Activated CD4-positive, alpha-beta memory T cell treated with anti-CD3 and anti-CD28 coated beads for 36 hours (primary cell): ENCODE measurements at regions not wholly inside any gene's neighbourhood (a gene's known extent, or its start where the extent isn't known, plus 50 kb on each side); places are given as distances from the start of the nearest gene placed in this dataset.

Source experiments
- CTCF ChIA-PET: fragments of 350-600 bp; sonication (Branson Sonifier 250); formaldehyde crosslinking; loops from one replicate; lab custom pipeline; 2021; ENCODE audit warnings: antibody characterized with exemption, inconsistent platforms; lab: Charles Lee
- POLR2A ChIA-PET: fragments of 350-600 bp; sonication (Branson Sonifier 250); formaldehyde crosslinking; loops from one replicate; lab custom pipeline; 2021; ENCODE audit warnings: antibody characterized with exemption; lab: Charles Lee
- DNase-seq: peaks from one replicate; pipeline ENCODE4 v3.0.0-alpha.2; 2020
- H3K27ac Mint-ChIP-seq: one replicate; pipeline ENCODE4 v1.8.0; 2021; ENCODE audit warnings: mixed read lengths
- H3K27me3 Mint-ChIP-seq: one replicate; pipeline ENCODE4 v1.8.0; 2021; ENCODE audit warnings: mixed read lengths
- H3K36me3 Mint-ChIP-seq: one replicate; pipeline ENCODE4 v1.8.0; 2021; ENCODE audit warnings: mixed read lengths
- H3K4me1 Mint-ChIP-seq: one replicate; pipeline ENCODE4 v1.8.0; 2021; ENCODE audit warnings: low read depth, mixed read lengths
- H3K4me3 Mint-ChIP-seq: one replicate; pipeline ENCODE4 v1.8.0; 2021; ENCODE audit warnings: mild to moderate bottlenecking, mixed read lengths
- H3K9me3 Mint-ChIP-seq: one replicate; pipeline ENCODE4 v1.8.0; 2021; ENCODE audit warnings: mixed read lengths
- intact Hi-C: fragments of 100-400 bp; cut with micrococcal nuclease; formaldehyde crosslinking; loops from one replicate; pipeline ENCODE4 v1.15.1; 2023

DNA sequence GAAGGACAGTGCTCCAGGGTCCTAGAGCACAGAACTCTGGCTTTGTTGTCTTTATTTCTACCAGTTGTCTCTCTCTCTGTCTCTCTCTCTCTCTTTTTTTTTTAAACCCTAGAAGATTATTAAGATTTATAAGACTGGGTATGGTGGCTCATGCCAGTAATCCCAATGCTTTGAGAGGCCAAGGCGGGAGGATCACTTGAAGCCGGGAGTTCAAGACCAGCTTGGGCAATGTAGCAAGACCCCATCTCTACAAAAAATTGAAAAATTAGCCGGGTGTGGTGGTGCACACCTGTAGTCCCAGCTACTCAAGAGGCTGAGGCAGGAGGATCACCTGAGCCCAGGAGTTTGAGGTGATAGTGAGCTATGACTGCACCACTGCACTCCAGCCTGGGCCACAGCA, 65.0 kb upstream of the ABL1 start:
- ChIA-PET CTCF (interaction anchor here (11.0 kb wide), 1 partner anchor 96 kb away, joined by 139 read pairs; no protein-coding TSS in a partner anchor), POLR2A (no interaction called here)
- Mint-ChIP-seq H3K9me3 (peaks cover 2% of the 10 kb centered on the region), H3K27me3 (no peaks in the 10 kb centered on the region), H3K36me3 (no peaks in the 10 kb centered on the region), H3K4me3 (no peak overlapping the region), H3K4me1 (peaks cover 26% of the 10 kb centered on the region), H3K27ac (no peak overlapping the region)
- DNase-seq, result no peak
- intact Hi-C loops, result no loop called here

DNA sequence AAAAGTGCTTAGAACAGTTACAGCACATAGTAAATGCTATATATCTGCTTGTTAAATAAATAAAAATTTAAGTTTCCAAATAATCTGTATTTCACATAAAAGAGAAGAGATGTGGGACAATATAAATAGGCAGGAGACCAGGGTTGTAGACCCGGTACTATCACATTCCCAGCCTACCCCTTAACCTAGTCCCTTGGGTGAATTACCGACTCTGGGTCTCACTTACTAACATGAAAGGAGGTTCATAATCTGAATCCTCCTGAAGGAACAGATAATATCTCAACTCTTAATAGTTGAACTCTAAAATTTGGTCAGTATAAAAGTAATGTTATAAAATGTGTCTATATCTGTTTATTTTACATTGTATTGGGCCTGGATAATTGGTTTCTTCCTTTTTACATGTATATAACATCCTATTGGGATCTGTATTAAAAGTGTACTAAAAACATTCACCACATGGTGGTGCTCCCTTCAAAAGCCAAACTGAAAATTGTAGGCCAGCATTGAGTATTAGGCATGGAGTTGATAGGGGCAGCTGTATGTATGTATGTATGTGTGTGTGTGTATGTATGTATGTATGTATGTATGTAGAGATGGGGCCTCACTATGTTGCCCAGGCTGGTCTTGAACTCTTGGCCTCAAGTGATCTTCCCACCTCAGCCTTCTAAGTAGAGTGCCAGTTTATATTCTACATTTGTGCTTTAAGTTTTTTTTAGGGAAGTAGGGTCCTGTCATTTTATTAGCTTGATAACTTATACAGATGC, 64.2 kb upstream of the ABL1 start:
- no peak for DNase-seq
- no peak overlapping the region for H3K4me3 Mint-ChIP-seq
- H3K4me1 Mint-ChIP-seq, result peaks cover 19% of the 10 kb centered on the region
- peaks cover 8% of the 10 kb centered on the region for H3K9me3 Mint-ChIP-seq
- POLR2A ChIA-PET, result no interaction called here
- peaks cover 4% of the 10 kb centered on the region for H3K36me3 Mint-ChIP-seq
- intact Hi-C loops, result loop anchor here (1.0 kb wide), 1 partner anchor 92 kb away; no protein-coding TSS in a partner anchor
- CTCF ChIA-PET, result interaction anchor here (0.6 to 11.0 kb wide), 12 partner anchors 22 to 276 kb away, joined by 3 to 139 read pairs (median 4); no protein-coding TSS in a partner anchor
- no peak overlapping the region for H3K27ac Mint-ChIP-seq
- H3K27me3 Mint-ChIP-seq, result no peaks in the 10 kb centered on the region

DNA sequence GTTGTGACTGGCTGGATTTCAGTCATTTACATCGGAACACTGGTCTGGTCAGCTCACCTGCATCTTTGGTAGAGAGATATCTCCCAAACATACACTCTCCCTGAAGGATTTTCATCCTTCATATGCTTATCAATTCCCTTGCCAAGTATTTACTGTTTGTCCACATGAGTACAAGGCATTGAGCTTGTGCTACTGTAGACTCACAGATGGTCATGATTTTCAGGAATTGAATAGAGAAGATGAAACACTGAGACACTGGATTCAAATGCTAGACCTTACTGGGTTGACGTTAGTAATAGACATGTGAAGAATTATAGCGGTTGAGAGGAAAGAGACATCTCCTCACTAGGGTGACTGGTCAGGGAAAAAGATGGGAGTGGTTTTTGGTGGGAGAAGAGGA, 62.9 kb upstream of the ABL1 start:
- H3K9me3 Mint-ChIP-seq, result peaks cover 9% of the 10 kb centered on the region
- no peaks in the 10 kb centered on the region for H3K27me3 Mint-ChIP-seq
- H3K4me1 Mint-ChIP-seq, result peaks cover 7% of the 10 kb centered on the region
- no peak for DNase-seq
- ChIA-PET CTCF (interaction anchor here (0.8 to 11.0 kb wide), 6 partner anchors 25 to 275 kb away, joined by 3 to 139 read pairs (median 4); no protein-coding TSS in a partner anchor), POLR2A (no interaction called here)
- peaks cover 4% of the 10 kb centered on the region for H3K36me3 Mint-ChIP-seq
- H3K27ac Mint-ChIP-seq, result no peak overlapping the region
- no peak overlapping the region for H3K4me3 Mint-ChIP-seq
- intact Hi-C loops, result no loop called here

DNA sequence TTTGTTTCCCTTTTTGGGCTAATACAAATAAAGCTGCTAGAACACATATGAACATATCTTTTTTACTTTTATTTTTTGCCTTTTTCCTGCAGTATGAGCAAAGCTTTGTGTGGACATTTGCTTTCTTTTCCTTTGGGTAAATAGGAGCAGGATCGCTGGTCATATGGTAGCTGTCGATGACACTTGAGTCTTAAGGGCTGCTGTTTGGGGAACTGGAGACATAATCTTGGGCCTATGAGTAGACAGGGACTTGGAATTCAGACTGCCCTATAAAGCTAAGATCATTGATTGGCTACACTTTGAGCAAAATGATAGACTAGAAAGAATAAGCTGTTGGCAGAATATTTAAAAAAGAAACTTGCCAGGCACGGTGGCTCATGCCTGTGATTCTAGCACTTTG, 60.9 kb upstream of the ABL1 start:
- H3K27ac Mint-ChIP-seq, result no peak overlapping the region
- no peak overlapping the region for H3K4me3 Mint-ChIP-seq
- H3K9me3 Mint-ChIP-seq, result peaks cover 9% of the 10 kb centered on the region
- H3K27me3 Mint-ChIP-seq, result no peaks in the 10 kb centered on the region
- no peak for DNase-seq
- POLR2A ChIA-PET, result no interaction called here
- H3K4me1 Mint-ChIP-seq, result peaks cover 11% of the 10 kb centered on the region
- H3K36me3 Mint-ChIP-seq, result peaks cover 8% of the 10 kb centered on the region
- CTCF ChIA-PET, result interaction anchor here (0.6 to 11.0 kb wide), 2 partner anchors 92 to 280 kb away, joined by 4 to 139 read pairs; no protein-coding TSS in a partner anchor
- intact Hi-C loops, result no loop called here

DNA sequence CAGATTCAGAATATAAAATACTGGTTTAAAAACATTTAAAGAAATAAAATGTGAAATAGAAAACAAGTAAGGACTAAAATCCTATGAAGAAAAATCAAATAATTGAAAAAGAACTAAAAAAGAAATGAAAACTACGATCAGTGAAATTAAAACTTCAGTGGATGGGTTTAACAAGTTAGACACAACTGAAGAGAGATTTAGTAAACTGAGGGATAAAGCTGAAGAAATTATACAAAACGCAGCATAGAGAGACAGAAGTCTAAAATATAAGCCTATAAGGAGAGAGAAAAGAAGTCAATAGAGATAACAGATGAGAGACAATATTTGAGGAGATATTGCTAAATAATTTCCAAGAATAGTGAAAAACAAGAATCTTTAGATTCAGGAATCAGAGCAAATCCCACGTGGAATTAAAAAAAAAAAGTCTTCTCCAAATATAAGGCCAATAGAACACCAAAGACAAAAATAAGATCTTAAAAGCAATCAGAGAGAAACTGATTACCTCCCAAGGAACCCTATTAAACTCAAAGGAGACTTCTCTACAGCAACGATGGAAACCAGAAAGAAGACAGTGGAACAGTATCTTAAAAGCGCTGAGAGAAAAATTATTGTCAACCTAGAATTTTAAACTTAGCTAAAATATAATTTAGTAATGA, 59.6 kb upstream of the ABL1 start:
- no peak overlapping the region for H3K27ac Mint-ChIP-seq
- peaks cover 8% of the 10 kb centered on the region for H3K36me3 Mint-ChIP-seq
- peaks cover 11% of the 10 kb centered on the region for H3K4me1 Mint-ChIP-seq
- intact Hi-C loops, result no loop called here
- no peaks in the 10 kb centered on the region for H3K27me3 Mint-ChIP-seq
- CTCF ChIA-PET, result interaction anchor here (11.0 kb wide), 1 partner anchor 90 kb away, joined by 139 read pairs; no protein-coding TSS in a partner anchor
- no peak overlapping the region for H3K4me3 Mint-ChIP-seq
- POLR2A ChIA-PET, result no interaction called here
- DNase-seq, result no peak
- peaks cover 9% of the 10 kb centered on the region for H3K9me3 Mint-ChIP-seq

DNA sequence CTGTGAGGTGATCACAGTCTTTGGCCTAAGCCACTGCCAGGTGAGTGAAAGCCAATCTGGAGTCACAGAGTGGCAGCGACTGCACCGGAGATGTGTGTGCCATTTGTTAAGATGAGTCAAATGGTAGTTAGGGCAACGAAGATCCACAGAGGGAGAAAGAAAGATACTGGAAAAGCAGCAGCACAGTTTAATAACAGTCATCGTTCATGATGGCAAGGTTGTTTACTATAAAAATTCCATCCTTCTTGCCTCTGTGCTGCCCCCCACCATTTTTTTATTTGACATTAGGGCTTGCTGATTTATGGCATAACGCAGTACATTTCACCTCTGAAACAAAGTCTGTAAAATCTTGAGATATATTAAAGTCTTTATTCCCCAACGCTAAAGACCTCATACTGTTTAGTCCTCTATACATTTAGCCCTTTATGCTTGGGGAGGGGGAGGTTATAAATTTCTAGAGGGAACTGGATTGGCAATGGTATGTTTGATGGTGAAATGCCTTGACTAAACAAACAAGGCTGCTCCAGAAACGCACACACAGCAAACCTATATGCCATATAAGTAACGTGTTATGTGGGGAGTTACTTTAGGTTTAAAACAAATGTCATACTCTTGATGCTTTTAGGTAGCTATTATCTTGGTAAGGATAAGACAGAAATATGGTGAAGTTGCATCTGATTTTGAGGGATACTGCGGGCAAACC, 55.8 kb upstream of the ABL1 start:
- H3K4me3 Mint-ChIP-seq, result no peak overlapping the region
- intact Hi-C loops, result no loop called here
- no peak overlapping the region for H3K27ac Mint-ChIP-seq
- ChIA-PET CTCF (no interaction called here), POLR2A (no interaction called here)
- H3K27me3 Mint-ChIP-seq, result no peaks in the 10 kb centered on the region
- H3K36me3 Mint-ChIP-seq, result peaks cover 8% of the 10 kb centered on the region
- no peak for DNase-seq
- peaks cover 9% of the 10 kb centered on the region for H3K9me3 Mint-ChIP-seq
- H3K4me1 Mint-ChIP-seq, result peaks cover 11% of the 10 kb centered on the region

DNA sequence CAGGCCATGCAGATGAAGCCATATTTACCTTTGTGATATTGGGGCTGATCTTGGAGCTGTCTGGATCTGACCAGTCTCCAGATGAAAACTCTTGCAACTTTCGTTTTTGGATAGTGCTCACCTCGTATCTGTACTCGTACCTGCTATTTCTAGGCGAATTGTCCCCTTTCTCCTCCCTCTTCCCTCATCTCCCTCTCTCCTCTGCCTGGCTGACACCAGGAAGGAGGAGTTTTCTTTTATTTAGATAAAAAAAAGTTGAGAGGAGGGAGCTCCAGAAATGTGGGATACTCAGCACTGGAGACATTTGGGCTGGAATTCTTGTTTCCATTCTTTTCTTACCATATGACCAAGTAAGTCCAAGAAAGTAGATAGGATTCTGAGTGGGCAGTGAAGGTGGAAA, 54.6 kb upstream of the ABL1 start:
- intact Hi-C loops, result no loop called here
- Mint-ChIP-seq H3K4me1 (peaks cover 7% of the 10 kb centered on the region), H3K36me3 (peaks cover 6% of the 10 kb centered on the region), H3K27ac (no peak overlapping the region), H3K27me3 (no peaks in the 10 kb centered on the region), H3K4me3 (no peak overlapping the region), H3K9me3 (peaks cover 5% of the 10 kb centered on the region)
- POLR2A ChIA-PET, result no interaction called here
- DNase-seq, result no peak
- CTCF ChIA-PET, result no interaction called here

DNA sequence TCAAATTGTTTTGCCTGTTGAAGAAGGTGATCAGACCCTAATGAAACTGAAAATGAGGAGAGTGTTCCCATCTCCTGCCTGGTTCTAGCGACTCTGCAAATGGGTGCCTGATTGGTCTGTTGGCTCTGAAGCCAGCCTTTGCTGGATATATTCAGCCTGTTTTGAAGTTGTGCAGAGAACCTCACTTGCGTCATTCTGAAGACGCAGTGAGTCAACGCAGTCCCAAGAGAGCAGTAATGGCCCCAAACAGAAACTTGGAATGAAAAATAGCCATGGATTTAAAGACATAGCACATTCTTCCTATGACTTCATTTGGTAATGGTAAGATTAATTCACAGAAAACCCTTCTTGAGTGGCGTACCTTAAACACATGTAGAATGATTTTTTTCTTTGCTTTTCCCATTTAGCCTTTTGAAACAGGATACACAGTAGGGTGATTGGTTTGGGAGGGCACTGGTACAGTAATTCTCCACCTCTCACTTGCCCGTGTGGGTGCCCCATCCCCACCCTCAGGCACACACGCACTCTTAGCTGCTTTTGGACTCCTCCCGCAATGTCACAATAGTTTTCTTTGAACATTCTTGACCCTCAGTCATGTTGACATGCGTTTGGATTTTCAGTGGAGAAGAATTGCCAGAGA, 54.1 kb upstream of the ABL1 start:
- DNase-seq, result no peak
- Mint-ChIP-seq H3K27ac (no peak overlapping the region), H3K36me3 (peaks cover 3% of the 10 kb centered on the region), H3K9me3 (no peaks in the 10 kb centered on the region), H3K4me1 (peaks cover 5% of the 10 kb centered on the region), H3K27me3 (no peaks in the 10 kb centered on the region), H3K4me3 (no peak overlapping the region)
- ChIA-PET CTCF (no interaction called here), POLR2A (interaction anchor here (0.6 kb wide), 1 partner anchor 43 kb away, joined by 5 read pairs; no protein-coding TSS in a partner anchor)
- intact Hi-C loops, result no loop called here

DNA sequence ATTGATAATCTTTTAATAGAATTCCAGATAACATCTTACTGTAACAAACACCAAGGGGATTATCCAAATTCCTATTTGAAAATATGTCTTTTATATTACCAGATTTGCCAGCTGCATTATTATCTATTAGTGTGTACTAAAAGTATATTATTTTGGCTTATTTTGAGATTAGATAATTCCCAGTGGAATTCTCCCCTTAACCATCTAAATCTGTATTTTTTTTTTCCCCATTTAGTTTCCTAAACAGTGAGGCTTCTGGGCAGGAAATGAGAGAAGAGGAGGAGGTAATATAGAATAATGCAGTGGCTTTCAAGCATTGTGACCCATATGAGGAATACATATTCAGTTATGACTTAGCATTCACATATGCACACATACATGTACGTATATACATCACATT, 53.5 kb upstream of the ABL1 start:
- Mint-ChIP-seq H3K4me1 (peaks cover 5% of the 10 kb centered on the region), H3K27me3 (no peaks in the 10 kb centered on the region), H3K27ac (no peak overlapping the region), H3K4me3 (no peak overlapping the region), H3K9me3 (no peaks in the 10 kb centered on the region), H3K36me3 (peaks cover 3% of the 10 kb centered on the region)
- ChIA-PET POLR2A (interaction anchor here (0.6 kb wide), 1 partner anchor 42 kb away, joined by 5 read pairs; no protein-coding TSS in a partner anchor), CTCF (no interaction called here)
- intact Hi-C loops, result no loop called here
- no peak for DNase-seq

DNA sequence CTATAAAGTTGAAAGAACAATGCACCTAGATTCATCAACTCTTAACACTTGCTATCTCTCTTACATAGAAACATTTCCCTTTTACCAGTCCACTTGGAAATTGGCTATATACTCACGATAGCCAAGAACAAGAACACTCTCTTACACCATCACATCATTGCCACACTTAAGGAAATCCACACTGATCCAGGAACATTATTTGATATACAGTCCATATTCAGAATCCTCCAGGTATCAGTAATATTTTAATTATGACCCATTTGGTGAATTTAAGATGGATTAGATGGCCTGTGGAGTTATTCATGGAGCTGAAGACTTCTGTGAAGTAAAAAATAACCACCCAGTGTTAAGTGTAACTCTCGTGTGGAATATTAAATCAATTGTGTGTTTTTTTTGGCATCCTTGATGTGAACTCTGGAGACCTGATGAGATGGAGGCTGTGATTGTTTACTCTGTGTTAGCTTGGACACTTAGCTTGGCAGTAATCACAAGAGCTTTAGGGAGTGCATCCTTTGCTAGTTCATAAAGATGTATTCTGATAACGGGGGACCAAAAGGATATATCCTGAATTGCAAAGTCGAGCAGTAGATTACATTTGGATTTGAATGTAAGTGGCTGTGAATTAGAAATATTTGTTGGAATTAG, 52.0 kb upstream of the ABL1 start:
- no peak overlapping the region for H3K27ac Mint-ChIP-seq
- DNase-seq, result no peak
- ChIA-PET CTCF (interaction anchor here (0.8 kb wide), 1 partner anchor 14 kb away, joined by 3 read pairs; no protein-coding TSS in a partner anchor), POLR2A (interaction anchor here (0.6 to 1.1 kb wide), 2 partner anchors 19 to 83 kb away, joined by 3 read pairs; no protein-coding TSS in a partner anchor)
- H3K4me3 Mint-ChIP-seq, result no peak overlapping the region
- H3K9me3 Mint-ChIP-seq, result no peaks in the 10 kb centered on the region
- no peaks in the 10 kb centered on the region for H3K27me3 Mint-ChIP-seq
- peaks cover 7% of the 10 kb centered on the region for H3K36me3 Mint-ChIP-seq
- intact Hi-C loops, result no loop called here
- peaks cover 5% of the 10 kb centered on the region for H3K4me1 Mint-ChIP-seq

DNA sequence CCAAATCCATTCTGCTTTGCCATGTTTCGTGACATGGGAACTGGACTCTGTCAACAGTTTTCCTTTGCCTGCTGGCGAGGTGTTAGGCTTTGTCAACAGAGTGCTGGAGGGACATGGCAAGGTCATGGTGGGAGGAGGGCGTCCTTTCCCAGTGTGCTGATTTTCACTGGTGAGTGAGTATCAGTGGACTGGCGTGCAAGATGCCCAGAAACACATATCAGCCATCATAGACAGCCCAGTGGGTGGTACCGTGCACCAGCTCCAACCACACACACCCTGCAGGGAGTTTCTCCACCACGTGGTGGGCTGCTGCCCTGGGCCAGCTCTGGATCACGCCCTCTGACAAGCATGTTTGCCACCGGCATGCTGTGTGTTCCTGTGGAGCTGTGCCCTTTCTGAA, 50.0 kb upstream of the ABL1 start:
- CTCF ChIA-PET, result no interaction called here
- H3K9me3 Mint-ChIP-seq, result peaks cover 17% of the 10 kb centered on the region
- no peak overlapping the region for H3K27ac Mint-ChIP-seq
- H3K27me3 Mint-ChIP-seq, result no peaks in the 10 kb centered on the region
- H3K4me1 Mint-ChIP-seq, result no peaks in the 10 kb centered on the region
- H3K36me3 Mint-ChIP-seq, result peaks cover 16% of the 10 kb centered on the region
- DNase-seq, result no peak
- no peak overlapping the region for H3K4me3 Mint-ChIP-seq
- intact Hi-C loops, result no loop called here
- POLR2A ChIA-PET, result no interaction called here
